Posterior vena cava (tissue), 2 donors: ENCODE measurements at regions not wholly inside any gene's neighbourhood (a gene's known extent, or its start where the extent isn't known, plus 50 kb on each side); places are given as distances from the start of the nearest gene placed in this dataset.

Experiments
- DNase-seq: peaks from one replicate; pipeline ENCODE4 v3.0.0-alpha.2; 2020; ENCODE audit warnings: low spot score
- intact Hi-C, 2 donors: fragments of 100-400 bp; cut with DNase I; formaldehyde crosslinking; loops; one replicate each; pipeline versions ENCODE4 v1.14.1 to v1.14.2; 2022 to 2023
- donor health status: DM: yes; HTN: yes; CAD: no.
- donor health status: DM: yes; HTN: yes; CAD: no.

GRCh38 chr11:113634940-113635575 is 71.0 kb downstream of the TMPRSS5 start:
- intact Hi-C loops, result no loop called here
- DNase-seq, result no peak

- intact Hi-C loops, result no loop called here
- DNase-seq, result no peak
Measured at GRCh38 chr11:113632981-113633380, 73.1 kb downstream of the TMPRSS5 start.

- DNase-seq, result no peak
- intact Hi-C loops, result no loop called here
Measured at GRCh38 chr11:113629562-113629961, 76.5 kb downstream of the TMPRSS5 start.

- DNase-seq, result no peak
- intact Hi-C loops, result no loop called here
Measured at GRCh38 chr11:113628912-113629311, 77.2 kb downstream of the TMPRSS5 start.

- intact Hi-C loops, result no loop called here
- no peak for DNase-seq
Measured at GRCh38 chr11:113627946-113628345, 78.2 kb downstream of the TMPRSS5 start.

- DNase-seq, result no peak
- intact Hi-C loops, result no loop called here
Measured at GRCh38 chr11:113627297-113627696, 78.8 kb downstream of the TMPRSS5 start.

- intact Hi-C loops, result no loop called here
- DNase-seq, result no peak
Measured at GRCh38 chr11:113626736-113627135, 79.4 kb downstream of the TMPRSS5 start.

- DNase-seq, result no peak
- intact Hi-C loops, result no loop called here
Measured at GRCh38 chr11:113623114-113623513, 83.0 kb downstream of the TMPRSS5 start.

- no peak for DNase-seq
- intact Hi-C loops, result no loop called here
Measured at GRCh38 chr11:113618360-113618759, 87.7 kb downstream of the TMPRSS5 start.

GRCh38 chr11:113615773-113616172 is 90.3 kb downstream of the TMPRSS5 start:
- intact Hi-C loops, result no loop called here
- no peak for DNase-seq

- no peak for DNase-seq
- intact Hi-C loops, result no loop called here
Measured at GRCh38 chr11:113615098-113615497, 91.0 kb downstream of the TMPRSS5 start.

- intact Hi-C loops, result no loop called here
Measured at GRCh38 chr11:113614097-113614496, 92.0 kb downstream of the TMPRSS5 start.

GRCh38 chr11:113613619-113614018 is 92.5 kb downstream of the TMPRSS5 start:
- no peak for DNase-seq
- intact Hi-C loops, result no loop called here

More at GRCh38 chr11:113614097-113614496, 92.0 kb downstream of the TMPRSS5 start:
- no peak for DNase-seq

GRCh38 chr11:113604186-113604585 is 101.9 kb downstream of the TMPRSS5 start:
- intact Hi-C loops, result no loop called here

GRCh38 chr11:113603277-113604059 is 102.6 kb downstream of the TMPRSS5 start:
- intact Hi-C loops, result no loop called here
- DNase-seq, result no peak

More at GRCh38 chr11:113604186-113604585, 101.9 kb downstream of the TMPRSS5 start:
- no peak for DNase-seq

- intact Hi-C loops, result no loop called here
- DNase-seq, result no peak
Measured at GRCh38 chr11:113602483-113602882, 103.6 kb downstream of the TMPRSS5 start.

GRCh38 chr11:113596658-113597057 is 109.5 kb downstream of the TMPRSS5 start:
- intact Hi-C loops, result no loop called here
- no peak for DNase-seq

- intact Hi-C loops, result no loop called here
- DNase-seq, result no peak
Measured at GRCh38 chr11:113595810-113596594, 110.1 kb downstream of the TMPRSS5 start.

GRCh38 chr11:113593698-113594308 is 112.3 kb downstream of the TMPRSS5 start:
- DNase-seq, result no peak
- intact Hi-C loops, result no loop called here

- intact Hi-C loops, result no loop called here
- no peak for DNase-seq
Measured at GRCh38 chr11:113591117-113591516, 115.0 kb downstream of the TMPRSS5 start.
